ENCODE measurements at regions not wholly inside any gene's neighbourhood (a gene's known extent, or its start where the extent isn't known, plus 50 kb on each side); places are given as distances from the start of the nearest gene placed in this dataset.

DNA sequence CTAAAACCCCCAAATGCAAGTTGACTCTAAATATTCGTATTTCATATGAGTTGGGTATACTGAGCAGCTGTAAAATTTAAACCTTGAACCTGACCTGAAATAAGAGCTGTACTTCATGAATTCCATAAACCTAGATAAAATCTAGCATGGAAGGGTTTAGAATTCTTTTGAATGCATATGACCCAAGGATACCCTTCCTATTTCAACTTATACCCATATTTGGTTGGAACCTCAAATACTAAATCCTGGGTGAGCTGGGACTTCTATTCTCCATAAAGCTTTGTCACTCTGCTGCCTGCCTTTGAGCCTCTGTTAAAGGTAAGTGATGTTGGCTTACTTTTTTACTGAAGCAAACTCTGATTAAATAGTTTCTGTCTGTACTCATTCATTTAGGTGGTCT, 994.6 kb downstream of the SUCLG1 start:
- TF ChIP-seq EP300 (IDR thresholded peaks at IDR 0.05) (no peak), POLR2A (IDR thresholded peaks at IDR 0.05) (no peak), POLR2AphosphoS5 (IDR thresholded peaks at IDR 0.05) (no peak)
- TF ChIP-seq, protein P1, sequence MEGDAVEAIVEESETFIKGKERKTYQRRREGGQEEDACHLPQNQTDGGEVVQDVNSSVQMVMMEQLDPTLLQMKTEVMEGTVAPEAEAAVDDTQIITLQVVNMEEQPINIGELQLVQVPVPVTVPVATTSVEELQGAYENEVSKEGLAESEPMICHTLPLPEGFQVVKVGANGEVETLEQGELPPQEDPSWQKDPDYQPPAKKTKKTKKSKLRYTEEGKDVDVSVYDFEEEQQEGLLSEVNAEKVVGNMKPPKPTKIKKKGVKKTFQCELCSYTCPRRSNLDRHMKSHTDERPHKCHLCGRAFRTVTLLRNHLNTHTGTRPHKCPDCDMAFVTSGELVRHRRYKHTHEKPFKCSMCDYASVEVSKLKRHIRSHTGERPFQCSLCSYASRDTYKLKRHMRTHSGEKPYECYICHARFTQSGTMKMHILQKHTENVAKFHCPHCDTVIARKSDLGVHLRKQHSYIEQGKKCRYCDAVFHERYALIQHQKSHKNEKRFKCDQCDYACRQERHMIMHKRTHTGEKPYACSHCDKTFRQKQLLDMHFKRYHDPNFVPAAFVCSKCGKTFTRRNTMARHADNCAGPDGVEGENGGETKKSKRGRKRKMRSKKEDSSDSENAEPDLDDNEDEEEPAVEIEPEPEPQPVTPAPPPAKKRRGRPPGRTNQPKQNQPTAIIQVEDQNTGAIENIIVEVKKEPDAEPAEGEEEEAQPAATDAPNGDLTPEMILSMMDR (IDR thresholded peaks at IDR 0.05) = no peak
- H3K27ac ChIP-seq = no peak overlapping the region
- H3K36me3 ChIP-seq = no peaks in the 10 kb centered on the region
- 82% methylated on average over 1 of the region's 1 CpG for WGBS
- no peak overlapping the region for H3K4me3 ChIP-seq
- no peaks in the 10 kb centered on the region for H3K4me1 ChIP-seq
- H3K27me3 ChIP-seq = no peaks in the 10 kb centered on the region
- H3K9me3 ChIP-seq = no peaks in the 10 kb centered on the region
- DNase-seq (ENCODE audit: low spot score in 2 of 2) = no peak

DNA sequence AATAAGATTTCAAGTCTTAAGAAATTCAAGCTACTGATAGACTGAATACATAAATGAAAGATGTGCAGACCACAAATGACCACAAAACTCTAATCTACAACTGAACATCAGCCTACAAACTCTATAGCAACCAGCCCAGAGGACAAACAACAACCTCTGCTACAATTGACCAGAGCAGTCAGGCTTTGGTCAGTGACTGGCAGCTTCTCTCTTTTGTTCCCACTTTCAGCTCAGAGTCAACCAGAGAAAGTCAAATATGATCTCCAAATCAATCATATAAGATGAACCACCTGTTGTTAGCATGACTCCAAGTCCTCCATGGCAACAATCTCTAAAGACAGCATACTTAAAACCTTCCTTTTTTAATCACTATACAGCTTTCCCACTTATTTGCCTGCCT, 996.2 kb downstream of the SUCLG1 start:
- Histone ChIP-seq H3K4me3 (no peak overlapping the region), H3K27ac (no peak overlapping the region)
- no peak for TF ChIP-seq POLR2AphosphoS5 (IDR thresholded peaks at IDR 0.05)
- TF ChIP-seq, protein P1 (IDR thresholded peaks at IDR 0.05) = no peak
- TF ChIP-seq POLR2A (IDR thresholded peaks at IDR 0.05) = no peak
- no peak for TF ChIP-seq EP300 (IDR thresholded peaks at IDR 0.05)

DNA sequence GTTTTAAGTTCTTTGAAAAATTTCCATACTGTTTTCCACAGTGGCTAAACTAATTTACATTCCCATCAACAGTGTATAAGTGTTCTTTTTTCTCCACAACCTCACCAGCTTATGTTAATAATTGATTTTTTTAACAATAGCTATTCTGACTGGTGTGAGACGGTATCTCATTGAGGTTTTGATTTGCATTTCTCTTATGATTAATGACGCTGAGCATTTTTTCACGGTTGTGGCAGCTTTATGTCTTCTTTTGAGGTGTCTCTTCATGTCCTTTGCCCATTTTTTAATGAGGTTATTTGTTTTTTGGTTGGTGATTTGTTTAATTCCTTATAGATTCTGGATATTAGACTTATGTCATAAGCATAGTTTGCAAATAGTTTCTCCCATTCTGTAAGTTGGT, 997.9 kb downstream of the SUCLG1 start:
- WGBS = 78% methylated on average over 3 of the region's 3 CpGs
- Histone ChIP-seq H3K27ac (no peak overlapping the region), H3K36me3 (no peaks in the 10 kb centered on the region), H3K4me1 (no peaks in the 10 kb centered on the region), H3K4me3 (no peak overlapping the region), H3K9me3 (no peaks in the 10 kb centered on the region), H3K27me3 (no peaks in the 10 kb centered on the region)
- TF ChIP-seq, protein P1 (IDR thresholded peaks at IDR 0.05) = no peak
- TF ChIP-seq POLR2AphosphoS5 (IDR thresholded peaks at IDR 0.05) = no peak
- no peak for TF ChIP-seq EP300 (IDR thresholded peaks at IDR 0.05)
- no peak for TF ChIP-seq POLR2A (IDR thresholded peaks at IDR 0.05)
- DNase-seq (ENCODE audit: low spot score in 2 of 2) = no peak

More for the DNA sequence above, 996.2 kb downstream of the SUCLG1 start:
- Histone ChIP-seq H3K36me3 (no peaks in the 10 kb centered on the region), H3K27me3 (no peaks in the 10 kb centered on the region), H3K9me3 (no peaks in the 10 kb centered on the region), H3K4me1 (no peaks in the 10 kb centered on the region)
- DNase-seq (ENCODE audit: low spot score in 2 of 2) = no peak

DNA sequence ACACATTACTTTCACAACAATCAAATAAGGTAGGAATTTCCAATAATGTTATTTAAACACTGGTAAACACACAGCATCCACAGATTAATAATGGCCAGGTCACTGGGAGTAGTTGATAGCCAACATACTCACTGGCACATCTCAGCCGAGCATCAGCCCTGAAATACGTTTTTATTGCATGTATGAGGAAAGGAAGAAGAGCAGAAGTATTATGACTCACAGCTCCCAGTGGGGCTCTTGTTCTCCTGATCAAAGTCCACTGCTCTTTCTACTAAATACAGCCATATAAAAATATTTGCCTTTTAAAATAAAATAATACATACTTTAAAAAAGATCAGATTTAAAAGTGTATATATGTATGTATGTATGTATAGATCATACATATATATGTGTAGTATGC, 999.6 kb downstream of the SUCLG1 start:
- no peak overlapping the region for H3K27ac ChIP-seq
- no peaks in the 10 kb centered on the region for H3K27me3 ChIP-seq
- no peaks in the 10 kb centered on the region for H3K36me3 ChIP-seq
- no peak for DNase-seq (ENCODE audit: low spot score in 2 of 2)
- WGBS = 54% methylated on average over 2 of the region's 2 CpGs
- TF ChIP-seq EP300 (IDR thresholded peaks at IDR 0.05) (no peak), POLR2AphosphoS5 (IDR thresholded peaks at IDR 0.05) (no peak), POLR2A (IDR thresholded peaks at IDR 0.05) (no peak)
- TF ChIP-seq, protein P1 (IDR thresholded peaks at IDR 0.05) = no peak
- H3K4me1 ChIP-seq = no peaks in the 10 kb centered on the region
- H3K9me3 ChIP-seq = no peaks in the 10 kb centered on the region
- no peak overlapping the region for H3K4me3 ChIP-seq

DNA sequence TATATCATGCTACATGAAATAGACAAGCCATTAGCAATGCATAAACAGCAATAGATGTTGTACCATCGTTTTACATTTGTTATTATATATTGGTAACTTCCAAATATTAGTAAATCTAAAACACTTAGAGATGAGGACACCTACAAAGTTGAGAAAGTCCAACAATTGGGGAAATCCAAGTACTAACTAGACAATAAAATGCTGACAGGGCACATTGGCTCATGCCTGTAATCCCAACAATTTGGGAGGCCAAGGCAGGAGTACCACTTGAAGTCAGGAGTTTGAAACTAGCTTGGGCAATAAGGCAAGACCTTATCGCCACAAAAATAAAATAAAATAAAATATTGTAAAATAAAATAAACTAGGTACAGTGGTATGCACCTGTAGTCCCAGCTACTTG, 1023.1 kb downstream of the SUCLG1 start:
- TF ChIP-seq, protein P1 (IDR thresholded peaks at IDR 0.05) = no peak
- H3K36me3 ChIP-seq = no peaks in the 10 kb centered on the region
- no peak for DNase-seq (ENCODE audit: low spot score in 2 of 2)
- H3K27me3 ChIP-seq = no peaks in the 10 kb centered on the region
- H3K27ac ChIP-seq = no peak overlapping the region
- WGBS = 83% methylated on average over 2 of the region's 2 CpGs
- H3K9me3 ChIP-seq = no peaks in the 10 kb centered on the region
- no peaks in the 10 kb centered on the region for H3K4me1 ChIP-seq
- no peak overlapping the region for H3K4me3 ChIP-seq
